MM.1S (cell line): ENCODE measurements at regions not wholly inside any gene's neighbourhood (a gene's known extent, or its start where the extent isn't known, plus 50 kb on each side); places are given as distances from the start of the nearest gene placed in this dataset.

Experiments used
- CTCF ChIP-seq: fragments of 300-600 bp; sonication (generic); IDR thresholded peaks from 2 replicates; pipeline ENCODE4 v1.5.1; 2016; ENCODE audit warnings: antibody characterized with exemption, low read length, mixed read lengths
- EZH2 ChIP-seq: fragments of 300-600 bp; sonication (generic); optimal IDR thresholded peaks from 2 replicates; pipeline ENCODE3; 2017; ENCODE audit warnings: low read depth, mild to moderate bottlenecking, antibody characterized with exemption, low read length, mixed read lengths
- EZH2phosphoT487 ChIP-seq: fragments of 300-600 bp; sonication (generic); IDR thresholded peaks from 2 replicates; pipeline ENCODE4 v1.6.1; 2018; ENCODE audit warnings: antibody characterized with exemption, low read length

GRCh38 chr14:23793532-23793931, 157.4 kb downstream of the DHRS2 start:
- TF ChIP-seq CTCF, result no peak
- no peak for TF ChIP-seq EZH2
- TF ChIP-seq EZH2phosphoT487, result no peak
